Spleen (tissue), 11 donors: ENCODE measurements at regions not wholly inside any gene's neighbourhood (a gene's known extent, or its start where the extent isn't known, plus 50 kb on each side); places are given as distances from the start of the nearest gene placed in this dataset.

Experiments
- DNase-seq: peaks from one replicate; pipeline ENCODE4 v3.0.0-alpha.2; 2020
- H3K27ac ChIP-seq, 8 donors: fragments of 200-600 bp; sonication (generic) in 7 of 8; 1 replicate in 4 of 8; 2 replicates in 4 of 8; pipeline versions ENCODE4 v1.5.0 to v1.8.0; 2016 to 2021; ENCODE audit warnings: inconsistent platforms in 4 of 8, mild to moderate bottlenecking in 4 of 8, moderate library complexity in 1 of 8
- H3K27me3 ChIP-seq, 7 donors: fragments of 200-600 bp; sonication (generic) in 6 of 7; replicated peaks in 1 of 7; 1 replicate in 4 of 7; 2 replicates in 3 of 7; pipeline versions ENCODE4 v1.5.0 to v1.8.0; 2016 to 2021; ENCODE audit warnings: inconsistent platforms in 3 of 7, mild to moderate bottlenecking in 1 of 7
- H3K36me3 ChIP-seq, 6 donors: fragments of 200-600 bp; sonication (generic) in 5 of 6; 1 replicate in 4 of 6; 2 replicates in 2 of 6; pipeline versions ENCODE4 v1.5.0 to v1.8.0; 2016 to 2021; ENCODE audit warnings: inconsistent platforms in 2 of 6
- H3K4me1 ChIP-seq, 6 donors: fragments of 200-600 bp; sonication (generic) in 5 of 6; 1 replicate in 3 of 6; 2 replicates in 3 of 6; pipeline versions ENCODE4 v1.5.0 to v1.8.0; 2016 to 2021; ENCODE audit warnings: inconsistent platforms in 3 of 6
- H3K4me3 ChIP-seq, 8 donors: fragments of 200-600 bp; sonication (generic) in 7 of 8; 1 replicate in 4 of 8; 2 replicates in 4 of 8; pipeline versions ENCODE4 v1.5.0 to v1.8.0; 2016 to 2021; ENCODE audit warnings: inconsistent platforms in 4 of 8, mild to moderate bottlenecking in 4 of 8, moderate library complexity in 2 of 8
- H3K9me3 ChIP-seq, 8 donors: fragments of 200-600 bp; sonication (generic) in 7 of 8; 1 replicate in 4 of 8; 2 replicates in 4 of 8; pipeline versions ENCODE4 v1.5.0 to v1.8.0; 2016 to 2021; ENCODE audit warnings: inconsistent platforms in 4 of 8
- CTCF ChIP-seq, 11 experiments: fragments of 200-600 bp in 7 of 11; fragments of 450-650 bp in 4 of 11; sonication (generic) in 4 of 11; IDR thresholded peaks in 8 of 11; conservative IDR thresholded peaks in 3 of 11; 1 replicate in 7 of 11; 2 replicates in 4 of 11; pipeline versions ENCODE4 v1.4.0 to v1.8.0; 2016 to 2021; ENCODE audit warnings: antibody characterized with exemption in 11 of 11, inconsistent platforms in 4 of 11, mild to moderate bottlenecking in 1 of 11
- POLR2A ChIP-seq, 3 donors: fragments of 450-650 bp; IDR thresholded peaks; one replicate each; pipeline ENCODE4 v1.5.1; 2017; ENCODE audit warnings: antibody characterized with exemption in 3 of 3, mild to moderate bottlenecking in 1 of 3
- POLR2AphosphoS5 ChIP-seq, 3 donors: sonication (generic); formaldehyde crosslinking; IDR thresholded peaks; one replicate each; pipeline ENCODE4 v1.5.1; 2017; ENCODE audit warnings: antibody characterized with exemption in 3 of 3
- WGBS, 5 donors: extraction: QIAGEN DNeasy Blood & Tissue Kit in 3 of 5; methylation state at CpG; one replicate each; pipeline versions ENCODE4 v1.1.5 to v1.1.7; 2013 to 2018; 5-methylcytosine and 5-hydroxymethylcytosine counted together
- intact Hi-C: fragments of 100-400 bp; cut with DNase I; formaldehyde crosslinking; loops from one replicate; pipeline ENCODE4 v1.15.0; 2023; ENCODE audit warnings: low total_unique reads
- donor health status: healthy with polysubstance abuse.
- donor health status: DM: no; HTN: no; CAD: no; lungs with moderate emphysema.
- donor health status: DM: no; HTN: no; CAD: no.
- donor health status: Bipolar disorder and iron deficiency.
- donor health status: healthy.
- donor health status: DM: no; HTN: no; CAD: no.
- donor health status: DM: yes; HTN: yes; CAD: no.

GRCh38 chr2:188889187-188889586, 85.0 kb upstream of the COL3A1 start:
- H3K36me3 ChIP-seq, result no peaks in the 10 kb centered on the region
- intact Hi-C loops, result no loop called here
- DNase-seq, result no peak
- H3K4me1 ChIP-seq, result no peaks in the 10 kb centered on the region
- WGBS, 5 donors, result 86 to 100% (median 90%) methylated on average over 2 of the region's 2 CpGs
- H3K27me3 ChIP-seq, result no peaks in the 10 kb centered on the region
- TF ChIP-seq POLR2A (IDR thresholded peaks at IDR 0.05) (no peak), POLR2AphosphoS5 (IDR thresholded peaks at IDR 0.05) (no peak), CTCF (IDR thresholded peaks at IDR 0.05 in 8 of 11, conservative IDR thresholded peaks at IDR 0.05 in 3 of 11) (no peak)
- H3K27ac ChIP-seq, result no peak overlapping the region
- no peak overlapping the region for H3K4me3 ChIP-seq
- peaks cover 0 to 22% (median 6%) of the 10 kb centered on the region in 8 donors for H3K9me3 ChIP-seq

GRCh38 chr2:188890755-188891154, 83.4 kb upstream of the COL3A1 start:
- TF ChIP-seq CTCF (IDR thresholded peaks at IDR 0.05 in 8 of 11, conservative IDR thresholded peaks at IDR 0.05 in 3 of 11) (no peak), POLR2AphosphoS5 (IDR thresholded peaks at IDR 0.05) (no peak), POLR2A (IDR thresholded peaks at IDR 0.05) (no peak)
- intact Hi-C loops, result no loop called here
- Histone ChIP-seq H3K9me3 (peaks cover 0 to 22% (median 6%) of the 10 kb centered on the region in 8 donors), H3K27ac (no peak overlapping the region), H3K36me3 (no peaks in the 10 kb centered on the region), H3K27me3 (no peaks in the 10 kb centered on the region), H3K4me1 (no peaks in the 10 kb centered on the region), H3K4me3 (no peak overlapping the region)
- no peak for DNase-seq
- 68 to 83% (median 79%) methylated on average over 13 of the region's 13 CpGs for WGBS, 5 donors

GRCh38 chr2:188892636-188893035, 81.5 kb upstream of the COL3A1 start:
- no peaks in the 10 kb centered on the region for H3K4me1 ChIP-seq
- TF ChIP-seq POLR2AphosphoS5 (IDR thresholded peaks at IDR 0.05) (no peak), CTCF (IDR thresholded peaks at IDR 0.05 in 8 of 11, conservative IDR thresholded peaks at IDR 0.05 in 3 of 11) (no peak), POLR2A (IDR thresholded peaks at IDR 0.05) (no peak)
- H3K27me3 ChIP-seq, result no peaks in the 10 kb centered on the region
- no peak overlapping the region for H3K27ac ChIP-seq
- no peak for DNase-seq
- H3K9me3 ChIP-seq, result peaks cover 0 to 22% (median 6%) of the 10 kb centered on the region in 8 donors
- H3K4me3 ChIP-seq, result no peak overlapping the region
- H3K36me3 ChIP-seq, result no peaks in the 10 kb centered on the region
- intact Hi-C loops, result no loop called here
- 50 to 63% (median 60%) methylated on average over 1 of the region's 1 CpG for WGBS, 5 donors

GRCh38 chr2:188893972-188894371, 80.2 kb upstream of the COL3A1 start:
- no peaks in the 10 kb centered on the region for H3K27me3 ChIP-seq
- intact Hi-C loops, result no loop called here
- 20 to 55% (median 39%) methylated on average over 2 of the region's 2 CpGs for WGBS, 5 donors
- TF ChIP-seq CTCF (IDR thresholded peaks at IDR 0.05 in 8 of 11, conservative IDR thresholded peaks at IDR 0.05 in 3 of 11), result no peak
- TF ChIP-seq POLR2AphosphoS5 (IDR thresholded peaks at IDR 0.05), result no peak
- TF ChIP-seq POLR2A (IDR thresholded peaks at IDR 0.05), result no peak
- peaks cover 0 to 18% (median 4%) of the 10 kb centered on the region in 8 donors for H3K9me3 ChIP-seq
- no peak overlapping the region for H3K4me3 ChIP-seq
- no peak overlapping the region for H3K27ac ChIP-seq
- H3K4me1 ChIP-seq, result no peaks in the 10 kb centered on the region
- DNase-seq, result no peak
- H3K36me3 ChIP-seq, result no peaks in the 10 kb centered on the region
